HG02642 (cell line): ENCODE measurements at regions not wholly inside any gene's neighbourhood (a gene's known extent, or its start where the extent isn't known, plus 50 kb on each side); places are given as distances from the start of the nearest gene placed in this dataset.

Experiments
- ATAC-seq: cut with Tn5 transposase; IDR thresholded peaks from one replicate; pipeline ENCODE4 v1.9.1; 2021; ENCODE audit warnings: mild to moderate bottlenecking; ENCODE audit not compliant: unreplicated experiment, poor library complexity

GRCh38 chr5:67620424-67621397 is 424.1 kb upstream of the CD180 start:
- ATAC-seq = no peak

DNA sequence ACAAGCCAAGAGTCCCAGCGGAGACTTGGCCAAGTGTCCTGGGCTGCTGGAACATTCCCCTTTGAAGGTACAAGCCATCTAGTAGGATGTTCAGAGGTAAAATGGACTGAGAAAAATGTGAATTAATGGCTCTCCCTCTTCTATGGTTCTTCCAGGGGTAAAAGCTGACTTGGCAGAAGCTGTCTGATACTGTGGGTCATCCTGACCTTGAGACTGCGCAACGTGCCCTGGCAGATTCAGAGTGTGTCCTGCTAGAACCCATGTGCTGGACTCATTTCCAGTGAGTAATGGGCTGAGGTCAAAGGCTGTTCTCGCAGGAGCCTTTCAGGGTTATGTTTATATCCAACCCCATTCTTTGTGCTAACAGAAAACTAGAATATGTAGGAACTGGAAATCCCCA is 423.0 kb upstream of the CD180 start:
- no peak for ATAC-seq

DNA sequence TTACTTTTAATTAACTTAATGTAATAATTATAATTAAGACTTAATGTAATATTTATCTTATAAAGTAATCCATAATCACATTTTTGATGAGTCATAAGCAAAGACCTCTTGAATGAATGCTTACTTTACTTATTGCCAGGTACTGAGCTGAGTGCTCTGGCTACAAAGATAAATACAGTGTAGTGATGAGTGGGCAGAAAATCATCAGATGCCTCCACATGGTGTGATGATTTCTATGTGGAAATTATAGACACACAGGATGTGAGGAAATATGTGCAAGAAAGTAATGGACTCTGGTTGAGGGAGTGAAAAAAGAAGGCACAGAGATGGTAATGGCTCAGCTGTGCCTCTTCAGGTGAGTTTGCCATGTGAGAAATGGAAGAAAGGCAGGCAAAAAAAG is 422.6 kb upstream of the CD180 start:
- ATAC-seq = no peak

DNA sequence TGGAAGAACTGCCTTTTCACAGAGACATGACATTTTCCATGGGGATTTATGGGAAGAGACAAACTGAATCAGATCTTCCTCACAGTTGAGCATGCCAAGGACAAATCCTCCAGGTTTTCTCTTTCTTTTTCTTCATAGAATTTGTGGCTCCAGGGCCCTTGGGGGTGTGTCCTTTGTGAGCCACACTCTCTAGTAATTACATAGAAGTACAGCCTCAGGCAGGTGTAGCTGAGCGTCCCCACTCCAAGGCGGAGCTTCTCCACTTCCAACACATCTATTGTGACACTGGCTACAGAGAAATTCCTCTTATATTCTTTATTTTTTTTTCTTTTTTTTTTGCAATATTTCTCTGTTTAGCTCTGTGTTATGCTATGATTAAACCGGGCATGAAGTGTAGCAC is 420.5 kb upstream of the CD180 start:
- ATAC-seq = no peak

DNA sequence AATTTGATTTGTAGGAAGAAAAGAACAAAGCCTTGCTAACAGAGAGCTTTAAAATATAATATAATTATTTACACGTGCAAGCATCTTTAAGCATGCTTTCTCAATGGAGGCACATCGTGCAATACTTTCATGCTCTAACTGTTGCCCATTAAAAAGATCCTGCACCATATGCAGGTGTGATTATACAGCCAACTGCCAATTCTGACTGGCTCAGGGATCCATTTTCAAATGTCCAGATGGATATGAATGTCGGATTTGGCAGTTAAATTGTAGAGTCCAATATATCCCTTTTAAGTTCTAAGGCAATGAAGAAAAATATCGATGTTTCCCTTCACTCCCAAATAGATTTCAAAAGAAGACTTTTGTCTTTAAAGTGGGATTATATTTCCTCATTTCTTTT is 416.4 kb upstream of the CD180 start:
- ATAC-seq = no peak

- ATAC-seq = no peak
These were observed 413.8 kb upstream of the CD180 start for GRCh38 chr5:67610186-67610912.

- no peak for ATAC-seq
These were observed 411.4 kb upstream of the CD180 start for GRCh38 chr5:67607958-67608357.

DNA sequence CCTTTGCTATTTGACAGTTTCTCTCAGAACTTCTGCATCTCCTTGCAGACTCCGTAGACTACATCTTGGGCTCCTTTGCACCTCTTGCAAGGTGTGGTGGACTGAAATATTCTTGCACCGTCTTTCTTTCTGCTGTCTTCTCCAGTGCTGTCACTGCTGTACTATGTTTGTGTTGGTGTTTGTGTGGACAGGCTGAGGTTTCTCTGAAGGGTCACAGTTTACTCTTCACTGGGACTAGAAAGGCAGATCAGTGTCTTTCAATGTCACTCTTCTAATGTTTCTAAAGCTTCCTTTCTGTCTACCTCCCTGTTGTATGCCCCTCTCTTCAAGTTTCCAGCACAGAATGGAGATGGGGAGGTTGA is 410.0 kb upstream of the CD180 start:
- ATAC-seq = no peak

- ATAC-seq = no peak
These were observed 409.4 kb upstream of the CD180 start for GRCh38 chr5:67605730-67606585.

DNA sequence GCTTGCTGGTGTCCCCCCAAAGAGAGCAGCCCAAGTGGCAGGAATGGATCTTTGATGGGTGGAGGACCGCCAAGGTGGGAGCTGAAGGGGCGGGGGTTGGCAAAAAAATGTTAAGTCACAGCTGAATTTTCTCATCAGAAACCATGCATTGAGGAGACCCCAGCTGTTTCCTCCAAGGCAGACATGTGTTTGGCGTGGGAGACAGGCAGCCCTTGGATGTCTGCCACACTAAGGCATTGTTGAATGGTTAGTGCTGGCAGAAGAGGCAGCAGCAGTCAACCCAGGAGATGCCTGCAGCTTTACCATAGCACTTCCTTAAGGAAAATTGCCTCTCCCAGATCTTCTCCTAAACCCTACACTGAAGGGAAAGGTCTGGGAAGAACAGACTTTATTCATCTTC is 394.9 kb upstream of the CD180 start:
- no peak for ATAC-seq

DNA sequence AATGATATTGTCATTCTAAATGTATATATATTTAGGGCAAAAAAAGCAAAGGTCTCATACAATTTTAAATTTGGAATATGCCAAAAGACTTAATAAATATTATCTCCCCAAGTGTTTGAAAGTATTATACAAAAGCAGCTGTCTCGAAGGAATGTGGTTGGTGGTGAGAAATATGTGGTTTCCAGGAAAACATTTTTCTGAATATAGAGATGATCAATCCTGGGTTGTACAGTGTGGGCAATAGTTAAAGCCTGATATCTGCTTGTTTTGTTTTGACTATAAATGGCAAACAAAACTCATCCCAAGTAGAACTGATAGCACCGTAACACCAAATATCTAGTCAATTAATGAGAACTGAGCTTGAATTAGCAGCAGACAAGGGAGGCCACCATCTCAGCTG is 391.8 kb upstream of the CD180 start:
- ATAC-seq = no peak

DNA sequence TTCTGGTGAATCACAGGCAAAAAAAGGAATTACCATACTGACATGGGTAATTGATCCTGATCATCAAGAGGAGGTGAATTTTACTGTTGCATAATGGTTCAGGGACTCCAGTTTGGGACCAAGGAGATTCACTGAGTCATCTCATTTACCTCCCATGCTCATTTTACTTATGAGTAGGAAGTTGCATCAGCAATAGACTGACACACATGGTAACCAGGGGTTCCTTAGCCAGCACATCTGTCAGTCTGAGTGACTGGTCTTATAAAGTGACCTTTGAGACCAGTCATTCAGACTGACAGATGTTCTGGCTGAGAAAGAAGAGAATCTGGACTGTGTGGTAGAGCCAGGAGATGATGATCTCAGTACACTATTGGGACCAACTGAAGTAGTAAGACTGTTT is 384.6 kb upstream of the CD180 start:
- no peak for ATAC-seq

DNA sequence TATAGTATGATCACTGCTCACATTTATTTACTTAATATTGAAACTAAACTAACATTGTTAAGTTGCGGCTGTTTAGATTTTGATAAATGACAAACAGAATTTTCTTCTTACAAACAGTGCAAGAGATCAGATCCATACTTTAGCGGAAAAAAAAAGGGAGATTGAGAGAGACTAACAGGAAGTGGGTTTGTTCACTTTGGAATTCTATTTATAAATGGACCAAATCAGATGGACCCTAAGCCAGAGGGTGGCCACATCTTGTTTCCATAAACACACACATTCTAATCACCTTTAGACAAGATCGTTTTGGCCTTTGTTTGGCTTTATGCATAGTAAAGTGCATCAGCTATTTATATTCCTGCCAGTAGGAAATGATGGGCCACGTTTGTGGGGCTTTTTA is 381.4 kb upstream of the CD180 start:
- no peak for ATAC-seq

- ATAC-seq = no peak
These were observed 380.8 kb upstream of the CD180 start for GRCh38 chr5:67577424-67577823.

GRCh38 chr5:67576112-67576511 is 379.5 kb upstream of the CD180 start:
- ATAC-seq = no peak

- no peak for ATAC-seq
These were observed 378.5 kb upstream of the CD180 start for GRCh38 chr5:67575087-67575486.

- no peak for ATAC-seq
These were observed 364.7 kb upstream of the CD180 start for GRCh38 chr5:67561151-67561932.

- no peak for ATAC-seq
These were observed 356.2 kb upstream of the CD180 start for GRCh38 chr5:67552773-67553172.

DNA sequence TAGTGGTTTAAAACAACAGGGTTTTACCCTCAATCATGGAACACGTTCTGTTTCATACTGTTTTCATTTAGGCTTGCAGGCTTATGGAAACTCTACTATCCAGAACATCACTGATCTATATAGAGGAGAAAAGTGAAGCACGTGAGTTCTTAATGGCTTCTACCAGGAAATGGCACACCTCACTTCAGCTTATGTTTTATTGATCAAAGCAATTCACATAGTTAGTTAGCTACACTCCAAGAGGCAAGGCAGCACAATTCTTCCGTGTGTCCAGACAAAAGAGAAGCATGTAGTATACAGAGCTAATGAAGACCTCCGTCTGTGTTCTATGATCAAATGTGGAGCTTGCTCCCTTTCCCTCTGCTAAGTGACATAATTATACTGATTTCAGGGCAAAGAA is 353.3 kb upstream of the CD180 start:
- ATAC-seq = no peak

GRCh38 chr5:67549296-67549618 is 352.7 kb upstream of the CD180 start:
- ATAC-seq = no peak
